Peyer's patch (tissue), 4 donors: ENCODE measurements at regions not wholly inside any gene's neighbourhood (a gene's known extent, or its start where the extent isn't known, plus 50 kb on each side); places are given as distances from the start of the nearest gene placed in this dataset.

ENCODE experiments used
- DNase-seq, 3 donors: peaks; one replicate each; pipeline ENCODE4 v3.0.0-alpha.2; 2017 to 2019
- H3K27ac ChIP-seq, 4 donors: fragments of 200-600 bp; sonication (generic); one replicate each; pipeline ENCODE4 v1.5.1; 2016 to 2019
- H3K27me3 ChIP-seq, 2 donors: fragments of 200-600 bp; sonication (generic); one replicate each; pipeline ENCODE4 v1.5.1; 2019
- H3K36me3 ChIP-seq, 3 donors: fragments of 200-600 bp; sonication (generic); one replicate each; pipeline ENCODE4 v1.5.1; 2016 to 2019
- H3K4me1 ChIP-seq, 4 donors: fragments of 200-600 bp; sonication (generic); one replicate each; pipeline ENCODE4 v1.5.1; 2016 to 2019
- H3K4me3 ChIP-seq, 4 donors: fragments of 200-600 bp; sonication (generic); 1 replicate in 3 of 4; 2 replicates in 1 of 4; pipeline ENCODE4 v1.5.1; 2016 to 2019; ENCODE audit warnings: mild to moderate bottlenecking in 1 of 4
- H3K9me3 ChIP-seq, 4 donors: fragments of 200-600 bp; sonication (generic); one replicate each; pipeline ENCODE4 v1.5.1; 2016 to 2019; ENCODE audit warnings: mild to moderate bottlenecking in 1 of 4
- CTCF ChIP-seq, 6 experiments: fragments of 450-650 bp in 4 of 6; fragments of 200-600 bp in 2 of 6; sonication (generic) in 1 of 6; IDR thresholded peaks; one replicate each; pipeline ENCODE4 v1.5.1; 2017 to 2019; ENCODE audit warnings: antibody characterized with exemption in 6 of 6, mild to moderate bottlenecking in 3 of 6, moderate library complexity in 1 of 6
- POLR2A ChIP-seq, 2 donors: fragments of 450-650 bp; IDR thresholded peaks; one replicate each; pipeline ENCODE4 v1.5.1; 2017; ENCODE audit warnings: antibody characterized with exemption in 2 of 2, mild to moderate bottlenecking in 2 of 2, moderate library complexity in 2 of 2

GRCh38 chr14:98943907-98944306 lies 328.1 kb downstream of the BCL11B start:
- TF ChIP-seq POLR2A (IDR thresholded peaks at IDR 0.05): no peak
- no peak for TF ChIP-seq CTCF (IDR thresholded peaks at IDR 0.05)
- no peaks in the 10 kb centered on the region for H3K27me3 ChIP-seq
- H3K4me1 ChIP-seq: no peaks in the 10 kb centered on the region
- no peak for DNase-seq
- H3K9me3 ChIP-seq: no peaks in the 10 kb centered on the region
- H3K36me3 ChIP-seq: no peaks in the 10 kb centered on the region
- no peak overlapping the region for H3K4me3 ChIP-seq
- no peak overlapping the region for H3K27ac ChIP-seq

GRCh38 chr14:98944989-98945388 lies 327.0 kb downstream of the BCL11B start:
- DNase-seq: no peak
- no peak for TF ChIP-seq CTCF (IDR thresholded peaks at IDR 0.05)
- TF ChIP-seq POLR2A (IDR thresholded peaks at IDR 0.05): no peak
- Histone ChIP-seq H3K9me3 (no peaks in the 10 kb centered on the region), H3K27ac (no peak overlapping the region), H3K27me3 (no peaks in the 10 kb centered on the region), H3K4me3 (no peak overlapping the region), H3K36me3 (no peaks in the 10 kb centered on the region), H3K4me1 (no peaks in the 10 kb centered on the region)

GRCh38 chr14:98945611-98946570 lies 326.1 kb downstream of the BCL11B start:
- H3K27ac ChIP-seq: no peak overlapping the region

GRCh38 chr14:98946940-98947339 lies 325.1 kb downstream of the BCL11B start:
- no peaks in the 10 kb centered on the region for H3K4me1 ChIP-seq
- no peaks in the 10 kb centered on the region for H3K9me3 ChIP-seq
- no peak for TF ChIP-seq CTCF (IDR thresholded peaks at IDR 0.05)
- TF ChIP-seq POLR2A (IDR thresholded peaks at IDR 0.05): no peak
- no peak overlapping the region for H3K27ac ChIP-seq
- no peaks in the 10 kb centered on the region for H3K27me3 ChIP-seq
- H3K4me3 ChIP-seq: no peak overlapping the region
- H3K36me3 ChIP-seq: no peaks in the 10 kb centered on the region
- DNase-seq: peak in 1 of 3 donors; percentile 35

More at GRCh38 chr14:98945611-98946570, 326.1 kb downstream of the BCL11B start:
- no peaks in the 10 kb centered on the region for H3K9me3 ChIP-seq
- H3K27me3 ChIP-seq: no peaks in the 10 kb centered on the region
- TF ChIP-seq CTCF (IDR thresholded peaks at IDR 0.05) (no peak), POLR2A (IDR thresholded peaks at IDR 0.05) (no peak)
- H3K4me3 ChIP-seq: no peak overlapping the region
- no peaks in the 10 kb centered on the region for H3K4me1 ChIP-seq
- no peak for DNase-seq
- H3K36me3 ChIP-seq: no peaks in the 10 kb centered on the region

- no peaks in the 10 kb centered on the region for H3K9me3 ChIP-seq
- H3K4me1 ChIP-seq: no peaks in the 10 kb centered on the region
- no peak for DNase-seq
- no peak overlapping the region for H3K4me3 ChIP-seq
- H3K36me3 ChIP-seq: no peaks in the 10 kb centered on the region
- TF ChIP-seq POLR2A (IDR thresholded peaks at IDR 0.05) (no peak), CTCF (IDR thresholded peaks at IDR 0.05) (no peak)
- H3K27ac ChIP-seq: no peak overlapping the region
- H3K27me3 ChIP-seq: no peaks in the 10 kb centered on the region
These were observed 323.9 kb downstream of the BCL11B start for GRCh38 chr14:98947911-98948595.
